GM18499 (cell line): ENCODE measurements at regions not wholly inside any gene's neighbourhood (a gene's known extent, or its start where the extent isn't known, plus 50 kb on each side); places are given as distances from the start of the nearest gene placed in this dataset.
"Not testable (repeated sequence)": the region's sequence is repeated elsewhere in the genome, so short reads cannot be mapped to it uniquely, and the experiment has no call there.

Experiments
- ATAC-seq: cut with Tn5 transposase; IDR thresholded peaks from one replicate; pipeline ENCODE4 v1.9.1; 2021; ENCODE audit warnings: moderate number of reproducible peaks; ENCODE audit not compliant: insufficient read depth, unreplicated experiment

DNA sequence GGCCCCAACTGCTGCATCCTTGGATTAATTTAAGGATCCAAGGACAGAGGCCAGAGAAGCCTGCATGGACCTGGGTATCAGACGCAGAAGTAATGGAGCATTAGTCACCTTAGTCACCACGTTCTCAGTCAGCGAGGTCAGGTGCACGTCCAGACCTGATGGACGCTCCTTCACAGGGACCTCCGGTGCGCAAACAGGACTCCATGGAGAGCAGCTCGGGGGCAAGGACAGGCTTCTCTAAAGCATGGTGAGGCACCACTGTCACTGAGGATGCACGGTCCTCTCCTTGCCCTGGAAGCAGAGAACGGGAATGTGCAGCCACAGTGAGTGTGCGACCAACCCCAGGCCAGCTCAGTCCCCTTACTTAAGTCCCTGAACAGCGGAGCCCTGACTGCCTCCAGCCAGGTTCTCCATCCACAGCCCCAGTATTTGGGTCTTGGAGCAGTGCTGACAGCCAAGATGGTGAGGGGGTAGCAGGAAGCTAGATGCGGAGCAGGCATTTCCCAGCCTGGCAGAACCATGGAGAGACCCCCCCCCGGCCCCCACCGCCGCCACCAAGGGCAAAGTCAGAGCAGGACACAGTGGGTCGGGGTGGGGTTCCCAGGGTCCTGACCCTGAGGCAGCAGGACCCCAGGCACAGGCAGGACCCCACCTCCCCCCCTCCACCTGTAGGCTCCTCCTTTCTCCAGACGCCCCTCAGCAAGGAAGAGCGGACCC lies 253.4 kb upstream of the SFSWAP start:
- ATAC-seq, result no peak

DNA sequence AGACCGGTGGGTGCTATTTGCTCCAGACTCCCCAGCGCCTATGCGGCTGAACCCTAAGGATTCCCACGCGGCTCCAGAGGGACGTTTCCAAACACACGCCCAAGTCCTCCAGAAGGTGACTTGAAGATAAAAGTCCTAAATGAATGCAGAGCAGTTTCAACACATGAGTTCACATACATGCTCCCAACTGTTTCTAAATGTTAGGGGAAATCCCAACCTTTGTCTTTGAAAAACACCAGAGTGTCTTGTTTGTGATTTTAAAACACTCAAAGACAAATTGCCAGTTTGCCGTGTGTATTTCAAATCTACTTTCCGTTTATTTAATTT lies 252.9 kb upstream of the SFSWAP start:
- ATAC-seq, result no peak

DNA sequence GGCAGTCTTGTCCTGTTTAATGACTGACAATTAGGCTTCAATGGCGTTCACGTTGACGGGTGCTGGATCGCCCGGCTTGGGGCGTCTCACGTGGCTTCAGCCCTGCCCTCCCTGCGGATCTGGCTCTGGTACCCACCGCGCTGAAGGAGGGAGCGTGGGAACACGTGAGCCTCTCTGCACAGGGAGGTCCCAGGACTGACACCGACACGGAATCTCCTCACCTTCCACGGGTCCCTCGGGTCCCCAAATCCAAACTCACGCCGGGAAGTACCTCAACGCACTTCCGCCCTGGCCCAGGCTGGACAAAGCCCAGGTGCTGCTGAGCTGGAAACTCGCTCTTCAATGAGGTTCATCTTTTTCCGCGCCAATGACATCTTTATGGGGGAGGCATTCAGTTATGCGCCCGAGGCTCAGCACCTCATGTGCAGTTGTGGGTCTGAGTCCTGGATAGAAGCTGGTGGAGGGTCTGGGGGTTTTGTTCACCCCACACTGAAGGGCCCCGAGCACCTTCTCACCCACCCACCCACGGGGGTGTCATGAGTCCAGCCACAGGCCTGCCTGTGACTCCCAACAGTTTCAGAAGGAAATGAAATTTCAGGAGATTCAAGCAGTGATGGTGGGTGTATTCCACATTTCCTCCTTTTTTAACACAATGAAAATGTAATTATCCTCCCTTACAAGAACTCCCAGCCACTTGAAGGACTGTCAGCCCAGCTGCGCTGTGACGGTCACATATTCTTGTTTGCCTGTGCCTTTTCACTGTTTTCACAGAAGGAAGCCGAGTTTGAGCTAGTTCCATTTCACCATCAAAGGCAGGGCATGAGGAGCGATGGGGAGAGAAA lies 251.7 kb upstream of the SFSWAP start:
- ATAC-seq, result no peak

DNA sequence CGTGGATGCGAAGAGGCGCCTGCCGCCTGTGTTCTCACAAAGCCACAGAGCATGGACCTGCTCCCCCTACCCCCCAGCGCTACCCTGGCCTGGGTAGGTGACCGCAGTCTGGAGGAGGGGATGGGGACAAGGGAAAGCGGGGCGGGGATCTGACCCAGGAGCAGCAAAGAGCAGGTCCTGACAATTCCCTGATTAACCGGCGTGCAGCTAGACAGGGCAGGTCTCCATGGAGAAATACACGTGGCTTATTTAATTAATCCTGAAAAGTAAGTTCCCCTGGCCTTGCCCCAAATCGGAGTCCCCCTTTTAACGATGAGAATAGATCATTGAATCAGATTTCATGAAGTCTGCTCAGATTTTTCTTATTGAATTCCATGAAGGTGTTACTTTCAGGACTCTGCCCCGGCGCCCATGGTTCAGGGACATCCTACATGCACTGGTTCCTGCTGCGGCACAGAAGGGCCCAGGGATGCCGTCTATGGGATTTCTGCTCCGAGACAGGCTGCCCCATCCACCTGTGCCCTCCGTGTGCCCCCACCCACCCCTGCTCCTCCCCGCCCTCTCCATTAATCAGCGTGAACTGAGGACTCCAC lies 251.0 kb upstream of the SFSWAP start:
- no peak for ATAC-seq

DNA sequence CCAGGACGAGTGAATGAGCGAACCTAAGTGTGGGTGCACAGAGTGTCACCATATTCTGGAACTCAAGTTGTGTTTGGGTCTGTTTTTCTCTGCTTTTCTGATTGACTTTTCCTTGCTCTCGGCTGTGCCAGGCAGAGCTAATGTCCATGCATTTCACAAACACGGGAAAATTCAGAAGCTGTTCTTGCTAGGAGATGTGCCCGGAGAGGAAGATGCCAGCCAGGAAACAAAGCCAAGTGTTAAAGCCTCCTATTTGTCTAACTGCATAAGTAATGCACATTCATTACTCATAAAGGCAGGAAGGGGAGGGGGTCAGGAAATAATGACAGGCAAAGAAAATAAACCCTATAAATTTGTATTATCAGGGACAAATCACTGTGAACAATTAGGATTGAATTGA lies 250.4 kb upstream of the SFSWAP start:
- ATAC-seq, result no peak

DNA sequence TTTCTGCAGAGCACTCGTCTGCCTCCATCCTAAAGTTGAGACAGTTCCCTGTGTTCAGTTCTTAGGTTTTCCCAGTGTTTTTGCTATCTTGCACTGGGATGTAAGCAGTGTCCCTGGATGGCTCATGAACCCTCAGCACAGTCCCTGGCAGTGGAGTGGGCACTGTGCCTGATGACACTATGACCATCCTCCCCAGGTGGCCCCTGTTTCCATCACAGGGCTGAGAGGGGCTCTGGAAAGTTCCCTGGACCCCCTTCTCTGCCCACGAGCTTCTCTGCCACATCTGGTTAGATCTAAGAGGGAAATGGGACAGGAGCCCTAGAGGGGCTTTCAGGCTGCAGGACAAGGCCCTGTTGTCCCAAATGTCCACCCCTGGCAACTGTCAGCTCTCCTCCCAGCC lies 249.8 kb upstream of the SFSWAP start:
- ATAC-seq, result no peak

DNA sequence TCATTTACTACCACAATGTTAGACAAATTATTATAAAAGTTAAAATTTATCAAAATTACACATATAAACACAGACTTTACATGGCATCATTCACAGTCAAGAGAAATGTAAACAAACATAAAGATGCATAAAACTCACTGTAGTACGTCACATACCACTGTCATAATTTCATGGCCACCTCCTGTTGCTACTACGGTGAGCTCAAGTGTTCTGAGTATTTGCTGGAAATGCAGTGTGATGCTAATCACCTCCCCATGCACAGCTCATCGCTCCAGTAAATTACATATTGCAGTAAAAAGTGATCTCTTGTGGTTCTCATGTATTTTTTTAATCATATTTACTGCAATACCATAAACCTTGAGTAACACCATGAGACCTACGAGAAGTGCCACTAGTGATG lies 247.7 kb upstream of the SFSWAP start:
- no peak for ATAC-seq

DNA sequence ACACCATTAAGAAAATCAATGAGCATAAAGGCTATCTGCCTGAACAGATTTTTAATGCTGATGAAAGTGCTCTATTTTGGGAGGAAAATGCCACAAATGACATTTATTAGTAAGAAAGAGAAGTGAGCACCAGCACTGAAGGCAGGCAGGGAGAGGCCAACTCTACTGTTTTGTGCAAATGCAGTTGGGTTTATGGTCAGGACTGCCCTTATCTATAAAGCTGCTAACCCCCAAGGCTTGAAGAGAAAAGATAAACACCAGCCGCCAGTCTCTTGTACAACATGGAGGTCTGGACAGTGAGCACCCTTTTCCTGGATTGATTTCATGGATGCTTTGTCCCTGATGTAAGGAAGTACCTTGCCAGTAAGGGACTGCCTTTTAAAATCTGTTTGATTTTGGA lies 246.8 kb upstream of the SFSWAP start:
- ATAC-seq, result no peak

DNA sequence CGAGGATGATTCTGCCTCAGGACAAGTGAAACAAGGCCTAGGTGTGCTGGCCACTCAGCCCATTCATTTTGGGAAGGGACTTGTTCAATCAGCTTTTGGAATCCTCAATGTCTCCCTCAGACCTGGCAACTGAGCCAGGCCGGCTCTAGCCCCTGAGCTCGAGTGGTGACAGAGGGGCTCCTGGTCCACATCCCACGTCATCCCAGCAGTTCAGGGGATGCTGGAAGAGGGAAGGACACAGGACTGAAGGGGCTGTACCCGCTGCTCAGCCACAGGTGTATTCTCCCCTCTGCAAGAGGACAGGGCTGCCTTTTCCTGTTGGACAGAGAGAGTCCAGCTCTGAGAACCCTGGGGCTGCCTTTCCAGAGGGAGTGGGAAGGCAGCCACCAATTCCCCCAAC lies 244.6 kb upstream of the SFSWAP start:
- ATAC-seq, result no peak

DNA sequence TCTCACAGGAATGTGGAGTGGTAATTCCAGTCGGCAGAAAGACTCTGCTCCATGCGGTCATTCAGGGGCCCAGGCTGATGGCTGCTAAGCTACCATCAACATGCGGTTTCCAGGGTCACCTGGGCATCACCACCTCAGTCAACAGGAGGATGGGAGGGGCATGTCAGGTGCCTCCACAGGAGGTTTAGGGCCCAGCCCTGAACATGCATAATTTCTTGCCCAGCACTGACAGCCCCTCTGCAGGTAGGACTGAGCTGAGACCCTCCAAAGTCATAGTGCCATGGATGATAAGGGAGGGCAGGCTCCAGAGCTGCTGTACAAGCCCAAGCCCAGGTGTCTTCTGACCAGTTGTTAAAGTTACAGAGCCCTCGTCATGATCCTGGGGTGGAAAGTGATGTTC lies 244.0 kb upstream of the SFSWAP start:
- no peak for ATAC-seq

DNA sequence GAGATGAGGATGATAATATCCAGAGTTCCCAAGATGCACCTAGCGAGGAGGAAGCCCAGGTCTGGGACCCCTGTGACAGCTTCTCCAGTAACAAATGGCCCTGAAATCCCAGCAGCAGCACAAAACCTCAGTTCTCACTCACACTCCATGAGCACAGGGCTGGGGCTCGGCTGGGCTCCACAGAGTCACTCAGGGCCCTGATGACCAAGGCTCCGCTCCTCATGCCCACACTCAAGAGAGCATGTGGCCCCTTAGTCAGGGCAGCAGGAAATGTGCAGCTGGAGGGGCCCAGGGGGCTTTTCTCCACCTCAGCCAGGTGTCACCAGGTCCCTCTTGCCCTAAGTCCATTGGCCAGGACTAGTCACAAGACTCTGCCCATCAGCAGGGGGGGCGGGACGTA lies 242.7 kb upstream of the SFSWAP start:
- ATAC-seq, result no peak

DNA sequence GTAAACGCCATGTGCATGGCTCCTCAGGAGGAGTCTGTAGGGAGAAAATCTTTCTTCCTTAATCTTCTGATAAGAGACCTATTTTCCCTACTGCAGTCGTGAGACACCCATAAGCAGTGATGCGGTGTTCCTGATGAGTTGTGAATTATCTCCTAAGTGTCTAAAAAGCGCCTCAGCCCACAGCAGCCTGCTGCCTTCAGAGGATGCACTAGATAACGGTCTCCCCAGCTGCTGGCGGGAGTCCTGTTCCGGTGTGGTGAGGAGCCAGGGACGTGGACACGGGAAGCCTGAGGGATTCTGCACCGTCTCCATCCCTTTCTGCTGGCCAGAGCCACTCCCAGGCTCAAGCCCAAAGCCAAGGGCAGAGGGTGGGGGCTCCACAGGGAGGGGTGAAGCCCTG lies 240.9 kb upstream of the SFSWAP start:
- ATAC-seq, result not testable (repeated sequence)

DNA sequence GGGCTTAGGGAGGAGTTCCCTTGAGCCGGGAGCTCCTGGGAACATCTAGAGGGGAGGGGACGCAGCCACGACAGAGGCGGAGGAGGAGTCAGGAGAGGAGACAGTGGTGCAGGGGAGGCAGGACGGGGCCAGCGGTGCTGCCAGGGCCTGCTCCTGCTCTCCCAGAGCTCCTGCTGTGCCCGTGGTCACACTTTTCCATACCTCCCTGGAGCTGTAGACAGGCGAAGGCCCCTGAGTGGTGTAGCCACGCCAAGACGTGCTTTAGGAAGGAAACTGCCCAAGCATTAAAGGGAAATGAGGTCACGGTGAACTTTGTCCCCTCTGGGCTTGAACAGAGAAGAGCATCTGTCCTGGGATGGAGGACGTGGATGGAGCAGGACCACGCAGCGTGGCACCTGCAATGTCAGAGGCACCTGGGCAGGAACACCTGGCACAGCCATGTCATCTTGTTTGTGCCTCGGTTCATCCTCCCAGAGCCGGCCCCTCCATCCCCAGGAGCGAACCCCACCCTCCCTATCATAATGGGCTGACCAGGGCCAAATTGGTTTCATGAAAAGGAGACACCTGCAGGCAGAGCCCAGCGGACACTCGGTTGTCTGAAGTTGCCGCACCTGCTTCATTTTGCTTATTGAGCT lies 239.5 kb upstream of the SFSWAP start:
- no peak for ATAC-seq

DNA sequence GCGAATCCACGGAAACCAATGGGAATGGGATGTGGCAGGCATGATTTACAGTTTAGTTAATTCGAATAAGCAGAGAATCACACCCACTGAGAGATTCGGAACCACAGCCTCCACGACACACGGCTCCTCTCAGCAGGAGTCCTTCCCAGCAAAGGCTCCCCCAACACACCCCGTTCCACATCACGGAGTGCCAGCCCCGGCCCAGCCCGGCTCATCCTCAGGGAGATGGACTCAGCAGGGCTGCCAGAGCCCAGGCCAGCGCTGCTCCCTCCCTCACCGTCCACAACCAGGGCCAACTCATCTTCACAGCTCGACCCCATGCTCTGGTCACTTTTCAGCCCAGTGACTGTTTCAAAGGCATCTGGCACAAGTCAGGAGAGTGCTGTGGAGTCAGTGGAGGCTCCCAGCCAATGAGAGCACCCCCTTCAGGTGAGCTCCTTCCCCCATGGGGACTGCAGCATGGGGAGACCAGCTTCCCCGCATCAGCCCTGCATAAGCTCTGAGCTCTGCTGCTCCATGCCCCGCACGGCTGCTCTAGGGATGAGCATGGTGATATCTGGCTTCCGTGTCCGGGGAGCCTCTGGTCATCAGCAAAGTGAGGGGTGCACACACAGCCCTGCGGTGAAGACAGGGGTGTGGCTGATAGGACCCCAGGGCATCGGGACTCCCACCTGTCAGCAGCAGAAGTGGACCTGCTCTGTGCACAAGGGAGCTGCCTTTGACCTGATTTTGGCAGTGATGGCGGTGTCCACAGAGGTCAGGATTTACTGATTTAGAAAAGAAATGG lies 238.8 kb upstream of the SFSWAP start:
- ATAC-seq, result no peak

DNA sequence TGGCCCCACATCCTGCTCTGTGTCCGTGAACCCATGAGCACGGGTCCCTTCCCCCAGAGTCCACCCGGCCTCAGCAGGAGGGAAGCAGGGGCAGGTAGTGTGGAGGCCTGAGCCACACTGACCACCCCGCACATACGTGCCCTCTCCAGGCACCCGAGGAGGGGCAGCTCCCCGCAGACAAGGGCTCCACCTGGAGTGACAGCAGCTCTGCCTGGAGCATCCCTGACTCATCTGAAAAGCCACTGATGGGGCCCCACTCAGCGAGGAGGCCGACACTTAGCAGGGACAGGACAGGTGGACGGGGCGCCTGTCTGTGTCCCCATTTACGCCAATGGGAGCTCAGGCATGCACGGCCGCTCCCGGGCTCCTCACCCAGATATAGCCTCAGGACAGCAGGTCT lies 237.6 kb upstream of the SFSWAP start:
- no peak for ATAC-seq

DNA sequence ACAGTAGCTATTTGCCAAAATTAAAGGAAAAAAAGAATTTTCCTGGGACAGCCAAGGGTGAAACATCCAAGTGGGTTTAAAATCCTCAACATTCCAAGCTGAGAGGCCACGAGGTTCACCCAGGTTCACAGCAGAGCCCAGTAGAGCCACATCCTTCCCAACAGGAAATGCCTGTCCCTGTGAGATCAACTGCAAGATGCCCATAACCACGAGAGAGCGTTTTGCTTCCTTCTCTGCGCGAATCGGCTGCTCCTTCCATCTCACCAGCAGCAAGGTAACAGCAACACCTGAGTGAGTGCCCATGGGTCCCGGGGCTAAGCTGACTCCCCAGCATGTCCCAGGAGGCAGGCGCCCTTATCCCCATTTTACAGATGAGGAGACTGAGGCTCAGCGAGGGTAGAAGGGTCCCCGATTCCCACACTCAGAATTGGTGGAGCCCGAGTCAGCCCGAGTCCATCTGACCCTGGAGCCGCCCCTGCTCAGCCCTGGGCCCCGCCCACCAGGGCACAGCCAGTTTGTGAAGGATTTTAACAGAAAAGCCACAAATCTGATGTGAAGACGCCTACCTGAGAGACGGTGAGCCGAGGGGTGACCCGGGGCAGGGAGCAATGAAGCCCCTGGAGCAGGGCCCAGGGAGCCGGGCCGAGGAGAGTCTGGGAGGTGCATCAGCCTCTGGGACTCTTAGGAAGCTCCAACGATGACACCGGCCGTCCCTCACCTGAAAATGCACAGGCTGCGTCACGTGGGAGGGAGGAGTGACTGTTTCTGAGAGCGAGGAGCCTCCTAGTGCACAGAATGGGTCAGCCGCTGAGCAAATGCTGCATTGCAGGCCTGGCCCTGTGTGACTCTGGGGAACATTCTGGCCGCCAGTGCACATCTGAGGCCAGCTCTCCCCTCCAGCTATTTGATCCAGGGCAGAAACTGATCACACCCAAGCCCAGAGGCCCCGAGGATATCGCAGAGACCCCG lies 236.9 kb upstream of the SFSWAP start:
- ATAC-seq, result no peak

DNA sequence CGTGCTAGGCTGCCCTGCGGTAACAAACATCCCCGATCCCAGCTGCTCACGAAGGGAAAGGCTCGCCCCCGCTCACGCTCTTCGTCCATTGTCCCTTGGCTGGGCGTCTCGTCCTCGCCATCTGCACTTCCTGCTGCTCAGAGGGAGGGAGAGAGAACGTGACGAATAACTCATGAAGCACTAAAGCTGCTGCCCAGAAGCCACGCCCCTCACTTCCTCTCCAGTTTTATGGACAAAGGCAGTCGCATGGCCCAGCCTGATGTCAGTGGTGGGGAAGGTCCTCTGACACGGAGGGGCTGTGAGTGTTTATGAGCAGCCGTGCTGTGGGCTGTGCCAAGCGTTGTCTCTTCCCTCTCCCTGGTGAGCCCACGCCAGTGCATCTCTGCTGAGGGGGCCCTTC lies 235.9 kb upstream of the SFSWAP start:
- not testable (repeated sequence) for ATAC-seq

DNA sequence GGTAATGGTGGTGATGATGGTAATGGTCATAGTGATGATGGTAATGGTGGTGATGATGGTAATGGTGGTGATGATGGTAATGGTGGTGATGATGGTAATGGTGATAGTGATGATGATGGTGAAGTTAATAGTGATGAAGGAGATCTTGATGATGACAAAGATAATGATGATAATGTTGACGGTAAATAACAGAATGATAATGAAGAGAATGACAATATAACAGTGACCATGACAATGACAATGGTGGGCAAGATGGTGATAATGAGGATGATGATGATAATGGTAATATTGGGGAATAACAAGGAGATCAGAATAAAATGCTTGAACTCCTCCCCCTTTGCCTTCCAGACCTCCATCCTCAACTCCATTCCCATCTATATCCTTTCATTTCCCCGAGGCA lies 233.3 kb upstream of the SFSWAP start:
- no peak for ATAC-seq

DNA sequence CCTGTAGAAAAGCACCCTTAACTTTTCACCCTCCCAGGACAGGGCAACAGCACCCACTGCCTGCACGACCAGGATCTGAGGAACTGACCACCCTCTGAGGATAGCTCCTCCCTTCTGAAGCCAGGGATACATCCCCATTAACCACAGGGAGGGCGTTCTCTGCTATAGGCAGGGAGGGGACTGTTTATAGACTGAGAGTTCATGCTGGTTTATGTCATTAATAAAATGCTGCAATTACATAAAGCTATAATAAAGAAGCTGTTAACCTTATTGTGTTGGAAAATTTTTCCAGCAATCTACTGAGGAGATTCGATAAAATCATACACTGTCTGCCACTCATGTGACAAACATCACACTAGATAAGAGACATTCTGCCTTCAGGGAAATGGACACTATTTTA lies 232.4 kb upstream of the SFSWAP start:
- ATAC-seq, result no peak
